ENCODE measurements at regions not wholly inside any gene's neighbourhood (a gene's known extent, or its start where the extent isn't known, plus 50 kb on each side); places are given as distances from the start of the nearest gene placed in this dataset.

DNA sequence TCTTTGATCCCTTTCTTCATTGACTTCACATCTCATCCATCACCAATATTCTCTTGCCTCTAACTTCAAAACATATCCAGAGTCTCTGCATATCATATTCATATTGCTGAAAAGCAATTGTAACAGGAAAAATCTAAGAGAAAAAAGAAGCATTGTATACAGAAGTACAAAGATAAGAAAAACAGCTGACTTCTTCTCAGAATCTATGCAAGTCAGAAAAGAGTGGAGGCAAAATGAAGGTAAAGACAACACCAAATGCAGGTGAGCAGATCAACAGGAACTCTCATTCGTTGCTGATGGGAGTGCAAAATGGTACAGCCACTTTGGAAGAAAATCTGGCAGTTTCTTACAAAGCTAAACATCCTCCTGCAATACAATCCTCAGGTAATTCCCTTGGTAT lies 155.6 kb downstream of the PHF2 start:
- Histone ChIP-seq H3K27me3 (no peaks in the 10 kb centered on the region), H3K4me1 (no peaks in the 10 kb centered on the region), H3K4me3 (no peak overlapping the region), H3K36me3 (no peaks in the 10 kb centered on the region), H3K27ac (no peak overlapping the region), H3K9me3 (peaks cover 6 to 20% (median 14%) of the 10 kb centered on the region in 4 donors)
- 38 to 56% methylated on average over 1 of the region's 1 CpG for WGBS, 2 donors
- no peak for DNase-seq
- no peak for ATAC-seq (ENCODE audit: low FRiP score in 2 of 2)
- TF ChIP-seq POLR2AphosphoS5 (IDR thresholded peaks at IDR 0.05) (no peak), EP300 (IDR thresholded peaks at IDR 0.05) (no peak), POLR2A (IDR thresholded peaks at IDR 0.05) (no peak)
- TF ChIP-seq, protein P1, sequence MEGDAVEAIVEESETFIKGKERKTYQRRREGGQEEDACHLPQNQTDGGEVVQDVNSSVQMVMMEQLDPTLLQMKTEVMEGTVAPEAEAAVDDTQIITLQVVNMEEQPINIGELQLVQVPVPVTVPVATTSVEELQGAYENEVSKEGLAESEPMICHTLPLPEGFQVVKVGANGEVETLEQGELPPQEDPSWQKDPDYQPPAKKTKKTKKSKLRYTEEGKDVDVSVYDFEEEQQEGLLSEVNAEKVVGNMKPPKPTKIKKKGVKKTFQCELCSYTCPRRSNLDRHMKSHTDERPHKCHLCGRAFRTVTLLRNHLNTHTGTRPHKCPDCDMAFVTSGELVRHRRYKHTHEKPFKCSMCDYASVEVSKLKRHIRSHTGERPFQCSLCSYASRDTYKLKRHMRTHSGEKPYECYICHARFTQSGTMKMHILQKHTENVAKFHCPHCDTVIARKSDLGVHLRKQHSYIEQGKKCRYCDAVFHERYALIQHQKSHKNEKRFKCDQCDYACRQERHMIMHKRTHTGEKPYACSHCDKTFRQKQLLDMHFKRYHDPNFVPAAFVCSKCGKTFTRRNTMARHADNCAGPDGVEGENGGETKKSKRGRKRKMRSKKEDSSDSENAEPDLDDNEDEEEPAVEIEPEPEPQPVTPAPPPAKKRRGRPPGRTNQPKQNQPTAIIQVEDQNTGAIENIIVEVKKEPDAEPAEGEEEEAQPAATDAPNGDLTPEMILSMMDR (IDR thresholded peaks at IDR 0.05), result no peak

GRCh38 chr9:93730648-93731047 lies 154.3 kb downstream of the PHF2 start:
- no peaks in the 10 kb centered on the region for H3K36me3 ChIP-seq
- no peak for TF ChIP-seq EP300 (IDR thresholded peaks at IDR 0.05)
- no peak for TF ChIP-seq POLR2AphosphoS5 (IDR thresholded peaks at IDR 0.05)
- TF ChIP-seq, protein P1 (IDR thresholded peaks at IDR 0.05), result no peak
- TF ChIP-seq POLR2A (IDR thresholded peaks at IDR 0.05), result no peak
- no peak overlapping the region for H3K4me3 ChIP-seq
- no peak for ATAC-seq (ENCODE audit: low FRiP score in 2 of 2)
- 44 to 54% methylated on average over 8 of the region's 8 CpGs for WGBS, 2 donors
- no peaks in the 10 kb centered on the region for H3K27me3 ChIP-seq
- H3K9me3 ChIP-seq, result peaks cover 6 to 20% (median 14%) of the 10 kb centered on the region in 4 donors
- H3K27ac ChIP-seq, result no peak overlapping the region
- no peak for DNase-seq
- H3K4me1 ChIP-seq, result no peaks in the 10 kb centered on the region

GRCh38 chr9:93730217-93730616 lies 153.8 kb downstream of the PHF2 start:
- Histone ChIP-seq H3K4me1 (no peaks in the 10 kb centered on the region), H3K9me3 (peaks cover 6 to 20% (median 14%) of the 10 kb centered on the region in 4 donors), H3K27ac (no peak overlapping the region), H3K4me3 (no peak overlapping the region), H3K27me3 (no peaks in the 10 kb centered on the region), H3K36me3 (no peaks in the 10 kb centered on the region)
- no peak for DNase-seq
- no peak for ATAC-seq (ENCODE audit: low FRiP score in 2 of 2)
- TF ChIP-seq POLR2A (IDR thresholded peaks at IDR 0.05), result no peak
- TF ChIP-seq EP300 (IDR thresholded peaks at IDR 0.05), result no peak
- TF ChIP-seq, protein P1 (IDR thresholded peaks at IDR 0.05), result no peak
- no peak for TF ChIP-seq POLR2AphosphoS5 (IDR thresholded peaks at IDR 0.05)
- WGBS, 2 donors, result 55 to 71% methylated on average over 11 of the region's 11 CpGs

Small RNA genes lying in the stretch of these regions (small RNA-seq; reads per million reads assigned to genes)
- 0 reads per million in 4 donors for gene MIR4291

All from upper lobe of left lung (tissue), 6 donors.